ENCODE measurements at regions not wholly inside any gene's neighbourhood (a gene's known extent, or its start where the extent isn't known, plus 50 kb on each side); places are given as distances from the start of the nearest gene placed in this dataset.

DNA sequence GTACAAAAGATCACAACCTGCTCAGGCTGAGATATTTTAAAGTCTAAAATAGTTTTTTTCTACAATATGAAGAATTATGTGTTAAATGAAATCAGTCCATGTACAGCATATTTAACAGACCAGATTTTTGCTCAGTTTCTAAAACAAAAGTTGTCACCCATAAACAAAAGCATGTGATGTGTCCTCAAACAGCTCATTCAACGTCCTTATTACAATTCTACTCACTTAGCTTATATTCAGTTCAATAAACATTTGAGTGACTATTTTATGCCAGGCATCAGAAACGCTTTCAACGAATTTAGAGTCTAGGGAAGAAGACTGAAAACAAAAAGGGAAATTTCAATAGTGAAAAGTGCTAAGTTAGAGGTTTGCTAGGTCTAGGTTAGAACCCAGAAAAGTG lies 457.3 kb upstream of the SEMA3A start:
- no peaks in the 10 kb centered on the region for H3K9me3 ChIP-seq (ENCODE audit: control insufficient read depth, insufficient read depth, low read depth, low read length)
- no peak for TF ChIP-seq SIN3A (IDR thresholded peaks at IDR 0.05; ENCODE audit: borderline replicate concordance, insufficient read depth, low read depth, low read length)
- TF ChIP-seq, protein P1, sequence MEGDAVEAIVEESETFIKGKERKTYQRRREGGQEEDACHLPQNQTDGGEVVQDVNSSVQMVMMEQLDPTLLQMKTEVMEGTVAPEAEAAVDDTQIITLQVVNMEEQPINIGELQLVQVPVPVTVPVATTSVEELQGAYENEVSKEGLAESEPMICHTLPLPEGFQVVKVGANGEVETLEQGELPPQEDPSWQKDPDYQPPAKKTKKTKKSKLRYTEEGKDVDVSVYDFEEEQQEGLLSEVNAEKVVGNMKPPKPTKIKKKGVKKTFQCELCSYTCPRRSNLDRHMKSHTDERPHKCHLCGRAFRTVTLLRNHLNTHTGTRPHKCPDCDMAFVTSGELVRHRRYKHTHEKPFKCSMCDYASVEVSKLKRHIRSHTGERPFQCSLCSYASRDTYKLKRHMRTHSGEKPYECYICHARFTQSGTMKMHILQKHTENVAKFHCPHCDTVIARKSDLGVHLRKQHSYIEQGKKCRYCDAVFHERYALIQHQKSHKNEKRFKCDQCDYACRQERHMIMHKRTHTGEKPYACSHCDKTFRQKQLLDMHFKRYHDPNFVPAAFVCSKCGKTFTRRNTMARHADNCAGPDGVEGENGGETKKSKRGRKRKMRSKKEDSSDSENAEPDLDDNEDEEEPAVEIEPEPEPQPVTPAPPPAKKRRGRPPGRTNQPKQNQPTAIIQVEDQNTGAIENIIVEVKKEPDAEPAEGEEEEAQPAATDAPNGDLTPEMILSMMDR (IDR thresholded peaks at IDR 0.05): no peak
- no peaks in the 10 kb centered on the region for H3K36me3 ChIP-seq (ENCODE audit: control insufficient read depth, insufficient read depth, low read length)
- ChIA-PET POLR2A (no interaction called here), CTCF (no interaction called here)
- H3K27ac ChIP-seq (ENCODE audit: low read length): no peak overlapping the region
- ATAC-seq: no peak
- in situ Hi-C loops (cut with HindIII; ENCODE audit: low pct_unique_long_range_greater_than_20kb, low sequenced_read_pairs) (no loop called here), intact Hi-C loops (cut with micrococcal nuclease; ENCODE audit: unreplicated experiment) (no loop called here)
- H3K27me3 ChIP-seq (ENCODE audit: control insufficient read depth, insufficient read depth, low read length): no peaks in the 10 kb centered on the region
- no peak for DNase-seq (ENCODE audit: low read depth, low spot score)
- no peaks in the 10 kb centered on the region for H3K4me1 ChIP-seq (ENCODE audit: control insufficient read depth, insufficient read depth, low read length)
- no peak overlapping the region for H3K4me3 ChIP-seq (ENCODE audit: low read depth in 2 of 2, low read length in 2 of 2)
- BruUV-seq (replicated peaks): no TSS peak

DNA sequence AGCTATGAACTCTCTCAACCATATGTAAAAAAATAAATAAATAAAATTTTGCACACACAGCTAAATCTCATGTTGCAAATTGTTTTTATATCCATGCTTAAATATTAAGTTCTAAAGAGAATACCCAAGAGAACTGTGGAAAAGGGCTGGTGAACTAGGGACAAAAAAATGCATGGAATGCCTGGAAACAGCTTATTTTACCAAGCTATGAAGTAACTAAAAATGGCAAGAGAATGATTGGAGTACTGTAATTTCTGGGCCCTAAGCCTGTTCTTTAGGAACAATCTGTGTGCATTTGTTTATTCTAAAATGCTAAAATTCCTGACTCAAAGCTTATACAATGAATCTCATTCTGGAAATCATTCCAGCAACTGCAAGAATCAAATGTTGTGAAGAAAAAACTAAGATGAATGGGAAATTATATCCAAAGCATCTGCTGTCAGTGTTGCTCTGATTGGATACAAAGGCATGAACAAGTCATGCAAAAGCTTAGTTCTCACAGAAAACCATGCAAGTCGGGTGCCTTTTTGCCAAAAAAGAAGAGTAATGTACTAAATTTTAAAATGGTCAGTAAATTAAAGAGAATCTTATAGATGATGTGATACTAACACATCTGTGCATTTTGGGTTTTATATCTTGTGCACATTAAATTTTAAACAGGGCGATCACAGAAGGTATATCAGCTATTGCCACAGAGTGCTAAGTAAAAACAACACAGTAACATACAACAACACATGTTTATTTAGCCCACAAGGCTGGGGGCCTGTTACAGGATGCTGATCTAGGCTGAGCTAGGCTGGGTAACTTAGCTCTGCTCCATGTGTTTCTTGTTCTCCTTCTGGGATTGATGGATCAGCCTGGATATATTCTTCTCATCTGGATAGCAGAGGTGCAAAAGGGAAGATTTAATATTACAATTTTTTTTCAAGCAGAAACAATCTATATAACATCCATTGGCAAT lies 453.5 kb upstream of the SEMA3A start:
- intact Hi-C loops (cut with micrococcal nuclease; ENCODE audit: unreplicated experiment) (no loop called here), in situ Hi-C loops (cut with HindIII; ENCODE audit: low pct_unique_long_range_greater_than_20kb, low sequenced_read_pairs) (no loop called here)
- no peak for ATAC-seq
- no TSS peak for BruUV-seq (replicated peaks)
- TF ChIP-seq POLR2AphosphoS5 (IDR thresholded peaks at IDR 0.05; ENCODE audit: low read depth, low read length) (no peak), TCF7L2 (IDR thresholded peaks at IDR 0.05; ENCODE audit: low read depth, low read length) (no peak), SIN3A (IDR thresholded peaks at IDR 0.05; ENCODE audit: borderline replicate concordance, insufficient read depth, low read depth, low read length) (no peak)
- TF ChIP-seq, protein P2, sequence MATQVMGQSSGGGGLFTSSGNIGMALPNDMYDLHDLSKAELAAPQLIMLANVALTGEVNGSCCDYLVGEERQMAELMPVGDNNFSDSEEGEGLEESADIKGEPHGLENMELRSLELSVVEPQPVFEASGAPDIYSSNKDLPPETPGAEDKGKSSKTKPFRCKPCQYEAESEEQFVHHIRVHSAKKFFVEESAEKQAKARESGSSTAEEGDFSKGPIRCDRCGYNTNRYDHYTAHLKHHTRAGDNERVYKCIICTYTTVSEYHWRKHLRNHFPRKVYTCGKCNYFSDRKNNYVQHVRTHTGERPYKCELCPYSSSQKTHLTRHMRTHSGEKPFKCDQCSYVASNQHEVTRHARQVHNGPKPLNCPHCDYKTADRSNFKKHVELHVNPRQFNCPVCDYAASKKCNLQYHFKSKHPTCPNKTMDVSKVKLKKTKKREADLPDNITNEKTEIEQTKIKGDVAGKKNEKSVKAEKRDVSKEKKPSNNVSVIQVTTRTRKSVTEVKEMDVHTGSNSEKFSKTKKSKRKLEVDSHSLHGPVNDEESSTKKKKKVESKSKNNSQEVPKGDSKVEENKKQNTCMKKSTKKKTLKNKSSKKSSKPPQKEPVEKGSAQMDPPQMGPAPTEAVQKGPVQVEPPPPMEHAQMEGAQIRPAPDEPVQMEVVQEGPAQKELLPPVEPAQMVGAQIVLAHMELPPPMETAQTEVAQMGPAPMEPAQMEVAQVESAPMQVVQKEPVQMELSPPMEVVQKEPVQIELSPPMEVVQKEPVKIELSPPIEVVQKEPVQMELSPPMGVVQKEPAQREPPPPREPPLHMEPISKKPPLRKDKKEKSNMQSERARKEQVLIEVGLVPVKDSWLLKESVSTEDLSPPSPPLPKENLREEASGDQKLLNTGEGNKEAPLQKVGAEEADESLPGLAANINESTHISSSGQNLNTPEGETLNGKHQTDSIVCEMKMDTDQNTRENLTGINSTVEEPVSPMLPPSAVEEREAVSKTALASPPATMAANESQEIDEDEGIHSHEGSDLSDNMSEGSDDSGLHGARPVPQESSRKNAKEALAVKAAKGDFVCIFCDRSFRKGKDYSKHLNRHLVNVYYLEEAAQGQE (IDR thresholded peaks at IDR 0.05; ENCODE audit: insufficient read depth in 1 of 2, low read depth in 2 of 2, low read length in 1 of 2): no peak
- TF ChIP-seq, protein P1 (IDR thresholded peaks at IDR 0.05): no peak
- no peak overlapping the region for H3K4me3 ChIP-seq (ENCODE audit: low read depth in 2 of 2, low read length in 2 of 2)
- POLR2A ChIA-PET: no interaction called here
- H3K27me3 ChIP-seq (ENCODE audit: control insufficient read depth, insufficient read depth, low read length): no peaks in the 10 kb centered on the region
- no peaks in the 10 kb centered on the region for H3K9me3 ChIP-seq (ENCODE audit: control insufficient read depth, insufficient read depth, low read depth, low read length)
- CTCF ChIA-PET: no interaction called here
- H3K27ac ChIP-seq (ENCODE audit: low read length): no peak overlapping the region
- no peaks in the 10 kb centered on the region for H3K36me3 ChIP-seq (ENCODE audit: control insufficient read depth, insufficient read depth, low read length)
- no peak for DNase-seq (ENCODE audit: low read depth, low spot score)
- H3K4me1 ChIP-seq (ENCODE audit: control insufficient read depth, insufficient read depth, low read length): no peaks in the 10 kb centered on the region
